GM19351 (cell line): ENCODE measurements at regions not wholly inside any gene's neighbourhood (a gene's known extent, or its start where the extent isn't known, plus 50 kb on each side); places are given as distances from the start of the nearest gene placed in this dataset.

Experiments
- ATAC-seq: cut with Tn5 transposase; IDR thresholded peaks from one replicate; pipeline ENCODE4 v1.9.1; 2021; ENCODE audit warnings: mild to moderate bottlenecking, moderate library complexity; ENCODE audit not compliant: unreplicated experiment

GRCh38 chr10:129350690-129351089 is 116.4 kb upstream of the MGMT start:
- no peak for ATAC-seq

- ATAC-seq = no peak
Observed at GRCh38 chr10:129353101-129353500, 113.9 kb upstream of the MGMT start.

- no peak for ATAC-seq
Observed at GRCh38 chr10:129360046-129360445, 107.0 kb upstream of the MGMT start.

GRCh38 chr10:129361676-129362376 is 105.2 kb upstream of the MGMT start:
- ATAC-seq = no peak

GRCh38 chr10:129364949-129365348 is 102.1 kb upstream of the MGMT start:
- no peak for ATAC-seq

- ATAC-seq = no peak
Observed at GRCh38 chr10:129365767-129366402, 101.2 kb upstream of the MGMT start.

- ATAC-seq = no peak
Observed at GRCh38 chr10:129366450-129366849, 100.6 kb upstream of the MGMT start.

GRCh38 chr10:129369566-129369965 is 97.5 kb upstream of the MGMT start:
- ATAC-seq = no peak

- no peak for ATAC-seq
Observed at GRCh38 chr10:129371541-129371940, 95.5 kb upstream of the MGMT start.

GRCh38 chr10:129372172-129372571 is 94.9 kb upstream of the MGMT start:
- no peak for ATAC-seq

GRCh38 chr10:129373231-129373630 is 93.8 kb upstream of the MGMT start:
- ATAC-seq = no peak

GRCh38 chr10:129373718-129374117 is 93.3 kb upstream of the MGMT start:
- ATAC-seq = no peak

GRCh38 chr10:129375171-129375570 is 91.9 kb upstream of the MGMT start:
- ATAC-seq = no peak

- no peak for ATAC-seq
Observed at GRCh38 chr10:129375912-129376311, 91.1 kb upstream of the MGMT start.

- ATAC-seq = no peak
Observed at GRCh38 chr10:129380279-129380678, 86.8 kb upstream of the MGMT start.

- no peak for ATAC-seq
Observed at GRCh38 chr10:129381741-129382140, 85.3 kb upstream of the MGMT start.

GRCh38 chr10:129382401-129382800 is 84.6 kb upstream of the MGMT start:
- no peak for ATAC-seq

- no peak for ATAC-seq
Observed at GRCh38 chr10:129383651-129384050, 83.4 kb upstream of the MGMT start.

- no peak for ATAC-seq
Observed at GRCh38 chr10:129385600-129385999, 81.4 kb upstream of the MGMT start.

GRCh38 chr10:129386415-129387257 is 80.4 kb upstream of the MGMT start:
- no peak for ATAC-seq

- ATAC-seq = no peak
Observed at GRCh38 chr10:129387258-129387525, 79.8 kb upstream of the MGMT start.

- no peak for ATAC-seq
Observed at GRCh38 chr10:129388435-129388834, 78.6 kb upstream of the MGMT start.
